IPS-15b (cell line): ENCODE measurements at regions not wholly inside any gene's neighbourhood (a gene's known extent, or its start where the extent isn't known, plus 50 kb on each side); places are given as distances from the start of the nearest gene placed in this dataset.

Experiments
- H3K27me3 ChIP-seq: one replicate; pipeline ENCODE4 v1.6.1; 2013; ENCODE audit warnings: low read length; ENCODE audit not compliant: control insufficient read depth, insufficient read depth
- H3K36me3 ChIP-seq: one replicate; pipeline ENCODE4 v1.6.1; 2013; ENCODE audit warnings: low read length; ENCODE audit not compliant: control insufficient read depth, insufficient read depth
- H3K4me1 ChIP-seq: one replicate; pipeline ENCODE4 v1.6.1; 2013; ENCODE audit warnings: mild to moderate bottlenecking, low read length; ENCODE audit not compliant: control insufficient read depth, insufficient read depth
- H3K4me3 ChIP-seq: one replicate; pipeline ENCODE4 v1.5.1; 2013; ENCODE audit warnings: low read depth, low read length
- H3K9ac ChIP-seq: one replicate; pipeline ENCODE4 v1.6.1; 2013; ENCODE audit warnings: low read depth, mild to moderate bottlenecking, low read length
- H3K9me3 ChIP-seq: one replicate; pipeline ENCODE4 v1.6.1; 2013; ENCODE audit warnings: mild to moderate bottlenecking, low read length; ENCODE audit not compliant: control insufficient read depth, insufficient read depth

DNA sequence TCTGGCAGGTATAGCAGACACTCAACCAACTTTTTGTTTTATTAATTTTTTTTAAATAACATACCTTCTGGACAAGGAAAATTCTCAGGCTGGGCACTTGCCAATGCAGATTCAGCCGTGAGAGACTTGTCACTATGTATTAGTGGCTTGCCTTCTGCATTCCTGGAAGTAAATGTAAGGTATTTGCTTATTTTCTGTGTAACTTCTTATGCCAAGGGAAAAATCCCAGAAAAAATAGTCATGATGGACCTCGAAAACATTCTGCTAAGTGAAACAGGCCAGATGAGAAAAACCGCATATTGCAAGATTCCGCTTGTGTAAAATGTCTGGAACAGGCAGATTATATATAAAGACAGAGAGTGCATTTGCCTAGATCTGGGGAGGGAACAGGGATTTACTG lies 260.3 kb upstream of the DAPK1 start:
- Histone ChIP-seq H3K27me3 (no peaks in the 10 kb centered on the region), H3K4me1 (no peaks in the 10 kb centered on the region)

DNA sequence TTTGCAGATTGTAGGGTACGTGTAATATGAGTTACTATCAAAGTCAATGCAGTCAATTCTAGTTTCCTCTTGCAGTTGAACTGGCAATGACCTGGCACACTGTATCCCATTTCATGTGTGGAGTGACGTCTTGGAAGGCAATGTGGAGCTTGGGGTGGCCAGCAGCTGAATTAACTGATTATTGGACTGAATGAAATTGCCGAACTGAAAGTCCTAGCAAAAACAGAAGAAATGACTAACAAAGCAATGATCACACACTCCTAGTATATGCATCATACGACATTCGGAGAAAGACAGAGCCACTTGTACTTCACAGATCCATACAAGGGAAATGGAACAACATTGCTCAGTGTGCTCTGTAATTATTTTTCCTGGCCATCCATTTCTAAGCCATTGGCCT lies 259.1 kb upstream of the DAPK1 start:
- no peaks in the 10 kb centered on the region for H3K4me1 ChIP-seq
- H3K36me3 ChIP-seq, result no peaks in the 10 kb centered on the region
- H3K4me3 ChIP-seq, result no peak overlapping the region
- H3K27me3 ChIP-seq, result no peaks in the 10 kb centered on the region
- H3K9me3 ChIP-seq, result no peaks in the 10 kb centered on the region
- H3K9ac ChIP-seq, result no peak overlapping the region

More for the DNA sequence above, 260.3 kb upstream of the DAPK1 start:
- Histone ChIP-seq H3K4me3 (no peak overlapping the region), H3K9ac (no peak overlapping the region), H3K36me3 (no peaks in the 10 kb centered on the region), H3K9me3 (no peaks in the 10 kb centered on the region)

DNA sequence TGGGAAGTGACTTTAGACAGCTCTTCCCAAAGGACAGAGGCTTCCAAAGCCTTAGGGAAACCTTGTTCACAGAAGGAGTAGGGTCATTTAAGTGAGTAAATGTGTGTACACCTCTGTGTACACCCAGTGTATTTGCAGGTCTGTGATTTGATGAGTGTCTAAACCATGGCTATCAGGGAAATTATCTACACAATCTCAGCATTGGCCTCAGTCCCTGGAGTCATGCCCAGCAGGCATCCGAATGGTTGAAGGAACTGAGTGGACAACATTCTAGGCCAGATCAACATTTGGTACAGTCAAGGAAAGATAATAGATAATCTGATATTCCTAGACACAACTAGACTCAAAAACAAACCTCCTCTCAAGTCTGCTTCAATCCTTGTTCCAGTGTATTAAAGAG lies 258.4 kb upstream of the DAPK1 start:
- H3K4me1 ChIP-seq, result no peaks in the 10 kb centered on the region
- H3K36me3 ChIP-seq, result no peaks in the 10 kb centered on the region
- H3K27me3 ChIP-seq, result no peaks in the 10 kb centered on the region
- no peaks in the 10 kb centered on the region for H3K9me3 ChIP-seq
- no peak overlapping the region for H3K9ac ChIP-seq
- H3K4me3 ChIP-seq, result no peak overlapping the region

DNA sequence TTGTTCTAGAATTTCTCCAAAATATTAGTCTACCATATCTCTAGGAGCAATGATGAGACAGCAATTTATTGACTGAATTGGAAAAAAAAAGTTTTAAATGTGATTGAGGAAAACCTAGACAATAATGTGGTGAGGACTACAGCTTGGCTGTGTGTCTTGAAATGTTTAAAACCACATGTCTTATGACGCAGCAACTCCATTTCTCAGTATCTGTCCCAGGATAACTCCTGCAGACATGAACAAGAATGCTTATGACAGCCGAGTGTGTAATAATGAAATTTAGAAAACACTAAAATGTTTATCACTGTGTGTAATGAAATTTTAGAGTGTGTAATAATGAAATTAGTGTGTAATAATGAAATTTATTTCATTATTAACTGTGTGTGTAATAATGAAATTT lies 254.1 kb upstream of the DAPK1 start:
- Histone ChIP-seq H3K36me3 (no peaks in the 10 kb centered on the region), H3K9me3 (no peaks in the 10 kb centered on the region), H3K9ac (no peak overlapping the region), H3K4me1 (no peaks in the 10 kb centered on the region), H3K27me3 (no peaks in the 10 kb centered on the region), H3K4me3 (no peak overlapping the region)

DNA sequence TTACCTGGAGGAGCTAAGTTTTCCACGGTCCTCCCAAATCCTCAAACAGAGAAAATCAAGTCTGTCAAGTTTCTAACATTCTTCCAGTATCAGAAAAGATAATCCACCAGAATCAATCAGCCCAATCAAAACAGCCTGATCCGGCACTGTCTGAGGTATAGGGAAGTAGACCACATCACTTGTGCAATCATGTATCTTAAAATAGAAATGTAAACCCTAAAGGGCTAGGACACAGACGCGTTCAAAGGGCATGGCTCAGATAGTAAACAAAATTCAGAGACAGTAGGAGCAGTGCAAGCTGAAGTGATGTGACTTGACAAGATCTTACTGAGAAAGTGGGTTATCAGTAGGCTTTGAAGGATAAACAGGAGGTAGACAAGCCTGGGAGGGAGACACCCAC lies 252.4 kb upstream of the DAPK1 start:
- no peaks in the 10 kb centered on the region for H3K27me3 ChIP-seq
- H3K4me1 ChIP-seq, result no peaks in the 10 kb centered on the region
- H3K4me3 ChIP-seq, result no peak overlapping the region
- H3K36me3 ChIP-seq, result no peaks in the 10 kb centered on the region
- no peaks in the 10 kb centered on the region for H3K9me3 ChIP-seq
- no peak overlapping the region for H3K9ac ChIP-seq

DNA sequence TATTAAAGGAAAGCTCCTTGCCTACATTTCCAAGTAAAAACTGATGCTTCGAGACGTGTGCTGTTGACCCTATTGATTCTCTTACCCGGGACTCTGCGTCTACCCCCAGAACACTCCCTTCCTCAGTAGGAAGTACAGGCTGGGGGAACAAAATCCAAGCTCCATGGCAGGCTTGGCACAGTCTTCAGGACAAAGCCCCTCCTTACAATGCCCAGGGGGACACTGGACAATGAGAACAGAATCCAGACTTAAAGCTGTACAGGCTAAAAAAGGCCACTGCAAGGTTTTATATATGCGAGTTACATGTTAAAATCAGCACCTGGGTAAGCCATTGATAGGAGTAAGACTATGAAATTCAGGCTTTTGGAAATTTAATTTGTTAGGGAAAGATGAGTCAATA lies 250.6 kb upstream of the DAPK1 start:
- Histone ChIP-seq H3K4me3 (no peak overlapping the region), H3K9me3 (no peaks in the 10 kb centered on the region), H3K27me3 (no peaks in the 10 kb centered on the region), H3K36me3 (no peaks in the 10 kb centered on the region), H3K9ac (no peak overlapping the region), H3K4me1 (no peaks in the 10 kb centered on the region)

DNA sequence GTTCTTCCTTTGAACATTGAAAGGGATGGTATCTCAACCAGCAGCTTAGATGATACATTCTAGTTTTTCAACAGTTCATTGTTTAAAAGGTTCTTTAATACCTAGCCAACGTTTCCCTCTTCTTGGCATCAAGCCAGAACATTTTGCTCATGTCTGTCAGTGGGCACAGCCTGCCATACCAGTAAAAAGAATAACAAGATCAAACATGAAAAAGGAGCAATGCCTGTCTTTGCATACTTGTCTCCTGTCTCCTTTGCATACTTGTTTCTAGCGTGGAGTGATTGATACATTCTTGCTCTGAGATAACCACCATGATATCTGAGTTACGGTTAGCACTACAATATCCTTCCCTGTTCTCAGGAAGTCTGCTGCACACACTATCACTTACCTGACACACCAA lies 248.6 kb upstream of the DAPK1 start:
- Histone ChIP-seq H3K9me3 (no peaks in the 10 kb centered on the region), H3K4me3 (no peak overlapping the region), H3K36me3 (no peaks in the 10 kb centered on the region), H3K4me1 (no peaks in the 10 kb centered on the region), H3K27me3 (no peaks in the 10 kb centered on the region), H3K9ac (no peak overlapping the region)

DNA sequence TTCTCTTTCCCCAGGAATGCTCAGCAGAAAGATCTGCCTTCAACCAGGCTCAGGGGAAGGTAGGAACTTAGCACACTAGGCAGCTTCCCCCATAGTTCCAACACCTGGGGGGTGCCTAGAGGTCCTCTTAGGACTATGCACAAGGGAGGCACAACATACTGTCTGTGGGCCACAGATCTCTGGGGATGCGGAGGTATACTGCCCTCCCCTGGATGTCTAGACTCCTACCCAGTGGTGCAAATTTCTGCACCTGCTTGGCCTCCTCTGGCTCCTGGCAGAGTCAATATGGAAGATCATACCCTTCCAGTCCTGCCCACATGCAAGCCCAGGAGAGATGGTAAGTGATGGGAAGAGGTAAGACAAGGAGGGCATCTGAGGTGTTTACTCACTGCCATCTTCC lies 247.5 kb upstream of the DAPK1 start:
- no peak overlapping the region for H3K4me3 ChIP-seq
- H3K4me1 ChIP-seq, result no peaks in the 10 kb centered on the region
- no peaks in the 10 kb centered on the region for H3K9me3 ChIP-seq
- no peaks in the 10 kb centered on the region for H3K27me3 ChIP-seq
- no peak overlapping the region for H3K9ac ChIP-seq
- H3K36me3 ChIP-seq, result no peaks in the 10 kb centered on the region

DNA sequence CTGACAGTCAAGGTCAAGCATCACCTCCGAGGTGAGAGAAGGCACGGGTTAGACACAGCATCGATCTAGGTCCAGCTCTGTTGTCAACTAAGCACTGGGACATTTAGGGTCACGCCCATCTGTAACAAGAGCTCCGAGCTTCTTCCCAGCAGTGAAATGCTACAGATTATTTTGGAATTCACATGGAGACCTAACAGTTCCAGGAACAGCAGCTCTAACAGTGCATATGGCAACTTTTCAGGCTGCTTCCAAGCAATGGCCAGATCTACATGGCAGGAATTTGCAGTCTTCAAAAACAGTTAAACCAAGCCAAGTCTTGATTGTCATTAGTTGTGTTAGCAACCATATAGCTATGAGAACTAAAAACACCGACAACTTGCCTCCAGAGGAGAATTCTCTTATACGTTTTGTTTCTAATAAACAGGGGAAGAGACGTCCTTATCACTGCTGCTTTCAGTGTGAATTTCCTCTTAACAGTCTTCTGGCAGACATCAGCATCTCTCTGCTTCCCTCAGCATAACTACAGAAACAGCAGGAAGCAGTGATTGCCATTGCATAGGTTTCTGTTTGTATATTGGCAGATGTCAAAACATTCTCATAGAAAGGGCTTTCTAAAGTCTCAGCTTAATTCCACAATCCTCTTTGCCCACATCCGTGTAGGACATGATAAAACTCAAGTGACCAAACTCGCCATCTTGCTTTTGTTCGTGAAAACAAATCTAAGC lies 242.1 kb upstream of the DAPK1 start:
- H3K9ac ChIP-seq, result no peak overlapping the region
- no peaks in the 10 kb centered on the region for H3K9me3 ChIP-seq
- no peaks in the 10 kb centered on the region for H3K36me3 ChIP-seq
- H3K4me1 ChIP-seq, result no peaks in the 10 kb centered on the region
- H3K27me3 ChIP-seq, result no peaks in the 10 kb centered on the region
- H3K4me3 ChIP-seq, result no peak overlapping the region

DNA sequence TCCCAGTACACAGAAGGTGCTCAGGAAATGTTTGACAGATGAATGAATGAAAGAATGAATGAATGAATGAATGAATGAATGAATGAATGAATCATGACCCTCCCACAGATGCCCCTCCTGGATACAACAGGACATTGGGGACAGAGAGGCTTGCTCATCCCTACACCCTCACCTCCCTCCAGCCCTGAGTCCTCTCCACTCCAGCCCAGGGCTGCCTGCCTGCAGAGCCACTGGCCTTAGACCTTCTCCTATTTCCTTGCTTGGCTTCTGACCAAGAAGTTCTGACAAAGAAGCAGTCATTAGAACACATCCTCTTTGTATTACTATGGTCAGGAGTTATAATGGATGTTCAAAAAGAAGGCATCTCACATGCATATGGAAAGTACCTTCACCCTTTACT lies 240.7 kb upstream of the DAPK1 start:
- no peaks in the 10 kb centered on the region for H3K9me3 ChIP-seq
- no peaks in the 10 kb centered on the region for H3K4me1 ChIP-seq
- H3K4me3 ChIP-seq, result no peak overlapping the region
- no peaks in the 10 kb centered on the region for H3K36me3 ChIP-seq
- no peak overlapping the region for H3K9ac ChIP-seq
- no peaks in the 10 kb centered on the region for H3K27me3 ChIP-seq

DNA sequence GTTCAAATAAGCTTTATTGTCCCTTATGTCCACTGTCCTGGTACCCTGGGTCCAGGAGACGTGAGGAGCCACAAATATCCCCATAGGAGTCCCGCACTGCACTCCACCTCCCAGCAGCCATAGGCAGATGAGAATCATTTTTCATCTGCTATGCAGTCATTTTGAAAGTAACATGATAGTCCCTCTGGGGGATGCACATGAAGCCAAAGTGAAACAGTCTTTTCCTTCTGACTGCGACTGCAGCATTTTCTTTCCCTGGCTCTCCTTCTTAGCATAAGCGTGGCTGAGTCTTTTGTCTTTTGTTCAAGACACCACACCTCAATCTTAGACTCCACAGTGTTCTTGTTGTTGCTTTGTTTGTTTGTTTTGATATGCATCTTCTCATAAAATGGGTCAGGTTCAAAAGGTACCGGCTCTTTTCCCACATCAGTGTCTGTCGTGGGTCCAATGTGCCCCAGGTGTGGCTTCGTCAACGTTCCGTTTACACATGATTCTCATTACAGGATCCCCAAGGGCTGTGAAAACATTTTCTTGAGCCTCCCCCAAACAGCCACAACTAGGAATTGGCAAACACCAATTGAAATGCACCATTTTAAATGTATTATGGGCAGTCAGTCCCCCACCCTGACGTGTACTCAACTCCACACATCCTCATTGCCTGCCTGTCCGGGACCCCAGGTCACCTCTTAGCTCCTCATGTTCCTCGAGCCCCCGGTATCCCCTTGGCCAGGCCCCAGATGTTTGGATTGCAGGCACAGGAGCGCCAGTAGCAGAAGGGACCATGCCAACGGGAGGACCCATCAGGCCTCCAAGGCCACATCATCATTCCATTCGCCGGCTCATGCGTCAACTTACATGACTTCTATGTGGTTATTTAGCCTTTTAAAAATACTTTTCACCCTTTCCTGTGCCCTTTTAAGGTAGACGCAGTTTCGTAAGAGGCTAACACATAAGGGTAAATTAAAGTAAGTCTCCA lies 237.8 kb upstream of the DAPK1 start:
- Histone ChIP-seq H3K27me3 (no peaks in the 10 kb centered on the region), H3K36me3 (no peaks in the 10 kb centered on the region), H3K4me1 (no peaks in the 10 kb centered on the region), H3K9ac (no peak overlapping the region), H3K9me3 (no peaks in the 10 kb centered on the region), H3K4me3 (no peak overlapping the region)

DNA sequence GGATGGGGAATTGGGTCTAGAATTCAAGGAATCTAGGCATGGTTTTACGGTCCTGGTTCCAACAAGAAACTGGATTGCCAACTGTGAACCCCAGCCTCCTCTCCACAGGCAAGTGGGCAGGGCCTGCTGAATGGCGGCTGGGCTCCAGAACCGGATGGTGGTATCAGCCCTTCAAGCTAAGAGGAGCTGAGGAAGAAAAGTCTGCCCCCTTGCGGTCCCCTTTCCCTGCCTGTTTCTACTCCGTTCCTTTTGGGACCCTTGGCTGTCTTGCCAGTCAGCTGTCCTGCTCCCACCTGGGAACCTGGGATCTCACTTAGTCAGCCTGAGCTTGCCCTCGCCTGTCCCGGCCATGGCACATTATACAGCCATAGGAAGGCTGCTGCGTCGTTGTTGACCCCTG lies 234.4 kb upstream of the DAPK1 start:
- no peaks in the 10 kb centered on the region for H3K4me1 ChIP-seq
- no peaks in the 10 kb centered on the region for H3K27me3 ChIP-seq
- H3K36me3 ChIP-seq, result no peaks in the 10 kb centered on the region
- H3K4me3 ChIP-seq, result no peak overlapping the region
- no peaks in the 10 kb centered on the region for H3K9me3 ChIP-seq
- no peak overlapping the region for H3K9ac ChIP-seq
